Ovary (tissue), 7 donors: ENCODE measurements at regions not wholly inside any gene's neighbourhood (a gene's known extent, or its start where the extent isn't known, plus 50 kb on each side); places are given as distances from the start of the nearest gene placed in this dataset.

ENCODE experiments used
- DNase-seq, 5 donors: peaks; one replicate each; pipeline ENCODE4 v3.0.0-alpha.2; 2019 to 2020
- H3K27ac ChIP-seq, 2 donors: fragments of 200-600 bp; one replicate each; pipeline versions ENCODE4 v1.5.1 to v1.8.0; 2019 to 2022
- H3K27me3 ChIP-seq: fragments of 200-600 bp; one replicate; pipeline ENCODE4 v1.8.0; 2022
- H3K36me3 ChIP-seq: fragments of 200-600 bp; sonication (generic); one replicate; pipeline ENCODE4 v1.5.1; 2019
- H3K4me1 ChIP-seq: one replicate; pipeline ENCODE4 v1.8.1; 2013; ENCODE audit warnings: mild to moderate bottlenecking, moderate library complexity; ENCODE audit not compliant: insufficient read depth
- H3K4me3 ChIP-seq: fragments of 200-600 bp; sonication (generic); one replicate; pipeline ENCODE4 v1.5.1; 2017
- H3K9me3 ChIP-seq, 2 donors: fragments of 200-600 bp in 1 of 2; sonication (generic) in 1 of 2; one replicate each; pipeline versions ENCODE4 v1.5.1 to v1.8.1; 2013 to 2019; ENCODE audit warnings: mild to moderate bottlenecking in 1 of 2, moderate library complexity in 1 of 2
- CTCF ChIP-seq, 3 donors: fragments of 450-650 bp in 2 of 3; fragments of 200-600 bp in 1 of 3; IDR thresholded peaks; one replicate each; pipeline versions ENCODE4 v1.5.1 to v1.8.0; 2016 to 2022; ENCODE audit warnings: antibody characterized with exemption in 3 of 3, mild to moderate bottlenecking in 1 of 3
- EP300 ChIP-seq: sonication (generic); formaldehyde crosslinking; IDR thresholded peaks from one replicate; pipeline ENCODE4 v1.6.1; 2017; ENCODE audit warnings: antibody characterized with exemption
- POLR2A ChIP-seq: fragments of 450-650 bp; IDR thresholded peaks from one replicate; pipeline ENCODE4 v1.6.1; 2017; ENCODE audit warnings: antibody characterized with exemption, mild to moderate bottlenecking, moderate library complexity
- WGBS, 3 donors: extraction: QIAGEN DNeasy Blood & Tissue Kit in 1 of 3; methylation state at CpG; one replicate each; pipeline versions ENCODE4 v1.1.5 to v1.1.7; 2013 to 2017; 5-methylcytosine and 5-hydroxymethylcytosine counted together
- intact Hi-C, 4 donors: fragments of 100-400 bp; cut with DNase I; formaldehyde crosslinking; loops; one replicate each; pipeline versions ENCODE4 v1.11.0 to v1.15.1; 2022 to 2023
- donor health status: DM: no; HTN: no; CAD: no; lungs with moderate emphysema.
- donor health status: DM: no; HTN: no; CAD: no.
- donor health status: Bipolar disorder and iron deficiency.
- donor health status: DM: no; HTN: no; CAD: no.
- donor health status: DM: yes; HTN: yes; CAD: no.

GRCh38 chr11:71338801-71339395 is 86.5 kb upstream of the SHANK2 start:
- H3K9me3 ChIP-seq, result no peaks in the 10 kb centered on the region
- H3K27me3 ChIP-seq, result no peaks in the 10 kb centered on the region
- WGBS, 3 donors, result 2 to 8% (median 7%) methylated on average over 12 of the region's 12 CpGs
- H3K27ac ChIP-seq, result peak overlapping the region in 1 of 2 donors; percentile 39
- peak in 2 of 5 donors; percentile 24 for DNase-seq
- intact Hi-C loops, result no loop called here
- no peaks in the 10 kb centered on the region for H3K4me1 ChIP-seq
- TF ChIP-seq POLR2A, result no peak
- TF ChIP-seq CTCF (IDR thresholded peaks at IDR 0.05), result no peak
- no peak for TF ChIP-seq EP300
- H3K4me3 ChIP-seq, result peak overlapping the region; percentile 13
- H3K36me3 ChIP-seq, result no peaks in the 10 kb centered on the region

DNA sequence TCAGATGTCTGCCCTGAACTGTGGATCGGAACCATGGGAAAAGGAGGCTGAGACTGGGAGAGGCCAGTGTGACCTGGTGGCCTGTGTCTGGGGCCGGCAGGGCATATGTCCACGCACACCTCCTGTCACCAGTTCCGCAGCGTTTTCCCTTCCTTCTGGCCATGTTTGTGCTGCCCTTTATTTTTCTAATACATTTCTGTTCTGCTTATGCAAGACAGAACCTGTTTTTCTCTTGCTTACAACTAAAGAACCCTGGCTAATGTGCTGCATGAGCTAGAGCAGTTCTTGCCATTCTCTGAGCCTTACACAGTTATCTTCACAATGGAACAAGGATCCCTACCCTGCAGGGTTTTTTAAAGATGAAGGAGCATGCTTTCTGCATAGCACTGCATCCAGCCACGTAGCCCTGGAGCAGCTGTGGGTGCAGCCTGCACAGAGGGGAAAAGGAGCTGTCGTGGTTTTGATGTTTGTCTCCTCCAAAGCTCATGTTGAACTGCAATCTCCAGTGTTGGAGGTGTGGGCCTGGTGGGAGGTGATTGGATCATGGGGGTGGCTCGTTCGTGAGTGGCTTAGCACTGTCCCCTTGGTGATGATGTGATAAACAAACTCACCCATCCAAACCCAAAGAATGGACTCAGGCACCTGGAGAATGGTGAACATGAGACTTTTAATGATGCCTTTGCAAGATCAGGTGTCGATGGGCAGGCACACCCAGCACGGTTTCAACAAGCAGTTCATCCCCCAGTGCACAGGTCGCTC is 84.8 kb upstream of the SHANK2 start:
- Histone ChIP-seq H3K4me1 (no peaks in the 10 kb centered on the region), H3K27me3 (no peaks in the 10 kb centered on the region), H3K36me3 (no peaks in the 10 kb centered on the region), H3K27ac (no peak overlapping the region), H3K9me3 (no peaks in the 10 kb centered on the region), H3K4me3 (no peak overlapping the region)
- intact Hi-C loops, result no loop called here
- TF ChIP-seq CTCF (IDR thresholded peaks at IDR 0.05), result no peak
- TF ChIP-seq EP300, result no peak
- TF ChIP-seq POLR2A, result no peak
- peak in 1 of 5 donors; percentile 4 for DNase-seq
- WGBS, 3 donors, result 74 to 81% (median 75%) methylated on average over 12 of the region's 12 CpGs

DNA sequence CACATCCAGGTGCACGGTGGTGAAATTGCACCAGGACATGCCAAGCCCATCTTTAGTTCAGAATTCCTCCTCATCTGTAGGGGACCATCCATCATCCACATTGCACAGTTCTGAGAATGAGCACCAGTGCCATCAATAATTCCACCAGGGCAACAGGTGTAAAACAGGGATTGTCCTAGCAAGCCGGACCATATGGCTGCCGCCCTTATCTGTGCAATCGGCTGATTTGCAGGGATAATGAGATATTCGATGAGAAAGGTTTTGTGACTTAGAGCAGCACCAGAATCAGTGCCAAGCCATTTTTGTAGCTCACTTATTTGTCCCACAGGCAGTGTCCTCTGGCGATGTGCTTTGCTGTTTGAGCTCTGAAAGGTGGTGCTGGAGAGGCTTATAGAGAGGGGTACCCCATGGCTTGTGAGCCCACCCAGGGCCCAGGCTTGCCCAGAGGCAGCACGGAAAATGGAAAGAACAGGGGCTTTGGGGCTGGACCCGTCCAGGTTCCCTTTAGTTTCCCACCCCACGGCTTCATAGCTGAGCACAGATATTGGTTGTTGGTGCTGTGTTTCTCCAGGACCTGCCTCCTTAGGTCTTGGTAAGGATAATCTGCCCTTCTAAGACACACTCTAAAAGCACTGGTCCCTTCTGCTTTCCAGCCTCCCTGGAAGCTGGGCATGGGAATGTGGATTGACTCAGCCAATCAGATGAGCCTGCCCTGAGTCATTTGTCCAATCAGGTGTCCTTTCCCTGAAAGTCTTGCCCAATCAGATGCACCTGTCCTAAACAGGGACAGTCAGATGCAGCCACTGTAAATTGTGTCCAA is 84.0 kb upstream of the SHANK2 start:
- intact Hi-C loops, result no loop called here
- no peak overlapping the region for H3K4me3 ChIP-seq
- DNase-seq, result peak in 1 of 5 donors; percentile 15
- H3K36me3 ChIP-seq, result no peaks in the 10 kb centered on the region
- no peaks in the 10 kb centered on the region for H3K4me1 ChIP-seq
- TF ChIP-seq EP300, result no peak
- no peak for TF ChIP-seq CTCF (IDR thresholded peaks at IDR 0.05)
- TF ChIP-seq POLR2A, result no peak
- no peak overlapping the region for H3K27ac ChIP-seq
- 85 to 95% (median 85%) methylated on average over 9 of the region's 9 CpGs for WGBS, 3 donors
- no peaks in the 10 kb centered on the region for H3K27me3 ChIP-seq
- H3K9me3 ChIP-seq, result no peaks in the 10 kb centered on the region

DNA sequence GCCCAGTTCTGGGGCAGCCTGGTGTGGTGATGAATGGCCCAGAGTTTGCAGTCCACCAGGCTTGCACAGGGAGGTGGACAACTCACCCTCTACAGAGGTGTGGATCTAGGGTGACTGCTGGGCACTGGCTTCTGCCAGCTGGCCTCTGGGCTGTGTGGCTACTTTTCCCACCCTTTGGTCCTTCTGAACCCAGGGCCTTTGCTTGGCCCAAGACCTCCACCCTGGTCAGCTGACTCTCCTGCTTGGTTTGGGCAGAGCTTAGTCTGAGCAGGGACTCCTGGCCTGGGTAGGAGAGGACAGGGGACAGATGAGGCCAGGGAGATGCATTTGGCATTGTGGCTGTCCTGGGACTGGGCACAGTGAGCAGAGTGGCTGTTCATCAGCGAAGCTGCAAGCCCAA is 83.0 kb upstream of the SHANK2 start:
- Histone ChIP-seq H3K27me3 (no peaks in the 10 kb centered on the region), H3K4me3 (no peak overlapping the region), H3K4me1 (no peaks in the 10 kb centered on the region), H3K27ac (no peak overlapping the region), H3K36me3 (no peaks in the 10 kb centered on the region), H3K9me3 (no peaks in the 10 kb centered on the region)
- no peak for TF ChIP-seq POLR2A
- no peak for TF ChIP-seq EP300
- TF ChIP-seq CTCF (IDR thresholded peaks at IDR 0.05), result no peak
- peak in 2 of 5 donors; percentile 0 to 8 for DNase-seq
- intact Hi-C loops, result no loop called here
- 86 to 100% (median 100%) methylated on average over 1 of the region's 1 CpG for WGBS, 3 donors
